NT2/D1 (cell line): ENCODE measurements at regions not wholly inside any gene's neighbourhood (a gene's known extent, or its start where the extent isn't known, plus 50 kb on each side); places are given as distances from the start of the nearest gene placed in this dataset.

Experiments used
- SUZ12 ChIP-seq: IDR thresholded peaks from 2 replicates; pipeline ENCODE4 v1.6.1; 2011; ENCODE audit not compliant: insufficient read length, insufficient read depth; ENCODE audit errors: extremely low read depth
- ZNF274 ChIP-seq: IDR thresholded peaks from 2 replicates; pipeline ENCODE4 v1.6.1; 2011; ENCODE audit warnings: mild to moderate bottlenecking, low read depth, low read length

DNA sequence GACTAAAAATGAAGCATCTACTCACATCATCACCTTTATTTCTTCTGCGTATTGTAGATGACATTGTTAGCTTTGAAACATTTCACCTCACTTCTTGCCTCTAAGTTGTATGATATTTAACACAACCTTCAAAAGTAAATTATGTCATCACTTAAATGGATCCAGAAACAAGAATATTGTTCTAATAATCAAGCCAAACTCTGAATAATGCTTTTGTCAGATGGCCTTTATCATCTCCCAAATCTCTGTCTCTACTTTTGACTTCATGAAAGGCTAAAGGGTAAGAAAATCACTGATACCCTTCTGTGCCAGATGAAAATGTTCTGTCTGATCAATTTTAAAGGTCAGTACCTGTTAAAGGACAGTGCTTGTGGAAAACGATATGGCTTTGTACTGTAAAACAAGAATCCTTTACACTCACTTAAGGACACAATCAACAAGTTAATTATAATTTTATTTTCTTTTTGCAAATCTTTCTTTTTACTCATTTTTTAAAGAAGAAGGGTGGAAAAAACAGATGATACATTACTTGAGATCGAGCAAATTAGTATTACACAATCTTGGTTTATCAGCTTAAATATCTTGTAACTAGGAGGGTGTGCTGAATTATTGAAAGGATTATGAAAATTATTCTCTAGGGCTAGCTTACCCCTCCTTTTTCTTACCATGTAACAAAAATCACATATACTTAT, 309.4 kb upstream of the IGFBP3 start:
- TF ChIP-seq ZNF274 (no peak), SUZ12 (no peak)
